NCI-H748 treated with DMSO at 0.1 percent for 48 hours (cell line): ENCODE measurements at regions not wholly inside any gene's neighbourhood (a gene's known extent, or its start where the extent isn't known, plus 50 kb on each side); places are given as distances from the start of the nearest gene placed in this dataset.
"Not testable (repeated sequence)": the region's sequence is repeated elsewhere in the genome, so short reads cannot be mapped to it uniquely, and the experiment has no call there.

ENCODE experiments used
- DNase-seq: peaks from one replicate; lab custom pipeline; 2025; lab: John Stamatoyannopoulos, UW

DNA sequence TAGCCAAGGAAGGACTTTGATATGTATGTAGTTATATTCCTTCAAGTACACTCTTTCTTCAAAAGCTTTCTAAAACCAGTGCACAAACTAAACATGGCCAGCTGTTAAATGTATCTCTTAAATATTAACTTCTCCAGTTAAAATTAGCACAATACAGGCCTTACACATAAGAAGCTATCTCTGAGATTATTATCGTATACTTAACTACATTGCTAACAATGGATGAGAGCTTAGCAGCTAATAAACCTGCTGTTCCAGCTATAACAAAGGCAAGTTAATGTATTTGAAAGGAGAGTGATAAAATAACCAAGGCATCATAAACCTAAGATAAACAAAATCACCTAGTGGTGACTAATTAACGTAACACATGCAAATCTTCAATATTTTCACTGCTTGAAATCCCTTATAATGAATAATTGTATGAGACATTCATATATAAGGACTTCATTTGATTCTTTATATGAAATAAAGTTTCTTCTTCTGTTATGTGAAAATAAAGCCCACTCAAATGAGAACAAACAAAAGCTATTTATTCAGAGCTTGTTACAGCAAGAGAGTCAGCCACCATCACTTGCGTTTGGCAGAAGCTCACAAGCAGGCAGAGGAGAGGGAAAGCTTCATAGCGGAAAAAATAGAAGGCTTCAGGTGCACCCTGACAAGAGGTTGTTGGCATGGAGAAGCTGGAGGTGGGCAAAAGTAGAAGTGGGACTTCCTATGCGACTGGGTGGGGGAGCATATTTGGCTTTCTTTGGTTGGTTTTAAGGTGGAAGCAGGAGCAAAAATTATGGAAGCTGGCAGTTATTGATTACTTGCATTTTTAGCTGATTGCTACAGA lies 274.1 kb upstream of the CHRM3 start:
- peak; percentile 78 for DNase-seq

DNA sequence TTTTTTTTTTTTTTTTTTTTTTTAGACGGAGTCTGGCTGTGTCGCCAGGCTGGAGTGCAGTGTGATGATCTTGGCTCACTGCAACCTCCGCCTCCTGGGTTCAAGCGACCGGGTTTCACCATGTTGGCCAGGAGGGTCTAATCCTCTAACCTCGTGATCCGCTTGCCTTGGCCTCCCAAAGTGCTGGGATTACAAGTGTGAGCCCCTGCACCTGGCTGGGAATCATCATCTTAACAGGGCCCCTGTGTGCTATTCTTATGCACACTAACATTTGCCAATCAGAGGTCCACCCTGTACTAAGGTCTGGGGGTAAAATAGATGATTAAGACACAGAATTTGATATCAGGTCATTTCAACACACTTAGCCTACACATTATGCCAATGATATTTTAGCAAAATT lies 278.7 kb upstream of the CHRM3 start:
- DNase-seq, result no peak

DNA sequence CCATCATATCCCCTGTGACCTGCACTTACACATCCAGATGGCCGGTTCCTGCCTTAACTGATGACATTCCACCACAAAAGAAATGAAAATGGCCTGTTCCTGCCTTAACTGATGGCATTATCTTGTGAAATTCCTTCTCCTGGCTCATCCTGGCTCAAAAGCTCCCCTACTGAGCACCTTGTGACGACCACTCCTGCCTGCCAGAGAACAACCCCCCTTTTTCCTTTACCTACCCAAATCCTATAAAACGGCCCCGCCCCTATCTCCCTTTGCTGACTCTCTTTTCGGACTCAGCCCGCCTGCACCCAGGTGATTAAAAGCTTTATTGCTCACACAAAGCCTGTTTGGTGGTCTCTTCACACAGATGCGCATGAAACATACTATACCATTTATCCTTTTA lies 279.7 kb upstream of the CHRM3 start:
- not testable (repeated sequence) for DNase-seq

DNA sequence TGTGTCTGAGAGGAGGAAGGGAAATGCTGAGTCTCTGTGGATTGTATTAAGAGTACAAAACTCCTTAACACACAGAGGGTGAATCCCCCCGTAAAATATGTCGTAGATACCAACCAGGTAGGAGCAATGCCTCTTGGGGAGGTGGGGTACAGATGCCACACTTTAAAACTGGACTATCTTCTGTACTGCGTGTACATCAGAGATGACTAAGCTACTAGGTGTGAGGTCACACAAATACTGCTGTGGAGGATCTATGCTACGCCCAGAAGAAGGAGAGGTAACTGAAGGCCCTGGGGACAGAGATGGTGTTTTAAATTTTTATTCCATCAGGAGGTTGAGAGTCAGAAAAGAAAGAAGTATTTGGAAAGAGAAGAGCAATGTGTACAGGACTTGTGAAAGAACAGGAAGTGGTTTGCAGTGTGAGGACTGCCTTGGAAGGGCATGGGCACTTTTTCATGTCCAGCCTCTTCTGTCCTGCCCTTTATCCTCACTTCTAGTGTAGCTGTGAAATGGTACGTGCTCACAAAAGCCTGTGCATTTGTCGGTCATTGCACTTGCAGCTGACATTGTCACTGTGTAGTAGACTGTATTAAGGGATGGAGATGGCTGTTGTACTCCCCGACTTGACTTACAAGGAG lies 287.8 kb upstream of the CHRM3 start:
- no peak for DNase-seq

DNA sequence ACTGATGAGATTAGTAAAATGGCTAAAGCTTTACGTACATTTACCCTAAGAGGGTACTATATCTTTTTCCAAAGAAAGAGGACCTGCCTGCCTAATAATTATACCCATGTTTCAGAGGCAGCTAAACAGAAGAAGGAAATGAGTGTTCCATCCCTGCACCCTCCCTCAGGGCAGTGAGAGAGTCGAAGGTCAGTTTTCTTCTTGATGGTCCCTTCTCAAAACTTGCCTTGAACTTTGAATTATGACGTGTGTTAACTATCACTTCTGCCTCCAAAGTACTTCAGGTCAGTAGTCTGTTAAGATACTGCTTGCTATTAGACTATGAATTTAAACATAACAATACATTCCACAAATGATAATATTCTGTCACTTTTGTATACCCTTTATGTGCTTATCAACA lies 294.8 kb upstream of the CHRM3 start:
- DNase-seq, result no peak

DNA sequence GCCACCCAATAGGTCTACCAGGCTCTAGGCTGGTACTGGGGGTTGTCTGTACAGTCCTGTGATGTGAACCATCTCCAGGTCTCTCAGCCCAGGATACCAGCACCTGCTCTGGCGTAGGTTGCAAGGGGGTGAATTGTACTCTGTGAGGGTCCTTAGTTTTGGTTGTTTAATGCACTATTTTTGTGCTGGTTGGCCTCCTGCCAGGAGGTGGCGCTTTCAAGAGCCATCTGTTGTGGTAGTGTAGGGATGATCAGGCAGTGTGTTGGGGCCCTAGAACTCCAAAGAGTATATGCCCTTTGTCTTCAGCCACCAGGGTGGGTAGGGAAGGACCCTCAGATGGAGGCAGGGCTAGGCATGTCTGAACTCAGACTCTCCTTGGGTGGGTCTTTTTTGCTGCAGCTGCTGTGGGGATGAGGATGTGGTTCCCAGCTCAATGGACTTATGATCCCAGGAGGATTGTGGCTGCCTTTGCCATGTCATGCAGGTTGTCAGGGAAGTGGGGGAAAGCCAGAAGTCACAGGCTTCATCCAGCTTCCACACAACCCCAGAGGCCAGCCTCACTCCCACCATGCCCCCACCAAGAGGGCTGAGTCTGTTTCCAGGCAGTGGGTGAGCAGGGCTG lies 301.8 kb upstream of the CHRM3 start:
- no peak for DNase-seq

DNA sequence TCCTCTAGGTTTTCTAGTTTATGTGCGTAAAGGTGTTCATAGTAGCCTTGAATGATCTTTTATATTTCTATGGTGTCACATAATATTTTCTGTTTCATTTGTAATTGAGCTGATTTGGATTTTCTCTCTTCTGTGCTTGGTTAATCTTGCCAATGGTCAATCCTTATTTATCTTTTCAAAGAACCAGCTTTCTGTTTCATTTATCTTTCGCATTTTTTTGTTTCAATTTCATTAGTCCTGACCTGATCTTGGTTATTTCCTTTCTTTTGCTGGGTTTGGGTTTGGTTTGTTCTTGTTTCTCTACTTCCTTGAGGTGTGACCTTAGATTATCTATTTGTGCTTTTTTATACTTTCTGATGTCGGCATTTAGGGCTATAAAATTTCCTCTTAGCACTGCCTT lies 304.4 kb upstream of the CHRM3 start:
- DNase-seq, result not testable (repeated sequence)

DNA sequence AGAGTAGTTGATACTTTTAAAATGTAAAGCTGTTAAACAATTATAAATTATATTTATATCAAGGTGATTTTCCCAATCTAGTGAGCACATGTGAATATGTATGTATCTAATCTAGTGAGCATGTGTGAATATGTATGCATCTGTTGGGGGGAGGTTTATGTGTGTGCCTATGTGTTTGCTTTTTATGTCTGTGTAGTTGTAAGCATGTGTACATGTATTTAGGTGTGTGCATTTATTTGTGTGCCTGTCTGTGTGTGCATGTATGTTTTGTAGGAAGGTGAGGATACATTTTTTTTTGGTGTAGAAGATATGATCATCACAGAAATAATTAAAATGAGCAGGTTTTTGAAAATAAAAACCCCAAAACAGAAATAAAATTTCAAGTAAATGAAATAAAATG lies 318.9 kb upstream of the CHRM3 start:
- DNase-seq, result no peak

DNA sequence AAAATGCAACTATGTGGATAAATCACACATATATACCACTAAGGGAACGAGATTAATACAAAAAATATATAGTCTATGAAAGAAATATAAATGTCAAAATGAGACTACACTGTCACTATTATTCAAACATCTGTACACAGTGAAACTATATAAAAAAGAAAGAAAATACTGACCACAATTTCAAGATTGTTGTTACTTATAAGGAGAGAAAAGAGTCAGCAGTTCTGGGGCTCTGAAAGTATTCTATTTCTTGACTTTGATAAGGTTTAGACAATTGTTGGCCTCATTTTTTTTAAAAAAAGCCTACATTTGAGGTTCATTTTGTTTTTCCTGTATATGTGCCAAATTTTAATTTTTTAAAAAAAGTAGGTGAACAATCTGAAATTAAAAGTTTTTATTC lies 319.3 kb upstream of the CHRM3 start:
- DNase-seq, result no peak

DNA sequence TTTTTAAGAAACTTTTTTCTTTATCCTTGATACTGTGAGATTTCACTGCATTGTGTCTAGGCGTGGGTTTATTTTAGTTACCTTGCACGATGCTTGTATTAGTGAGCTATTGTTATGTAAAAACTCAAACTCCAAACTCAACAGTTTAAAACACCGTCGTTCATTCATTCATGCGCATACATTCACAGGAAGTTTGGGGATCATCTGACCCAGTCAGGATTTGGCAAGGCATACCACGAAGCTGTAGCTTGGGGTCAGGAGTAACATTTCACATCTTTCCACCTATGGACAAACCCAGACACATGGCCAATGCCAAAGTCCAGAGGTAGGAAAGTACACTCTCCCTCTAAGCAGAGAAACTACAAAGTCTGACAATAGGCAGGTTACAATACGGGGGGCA lies 324.6 kb upstream of the CHRM3 start:
- DNase-seq, result no peak

DNA sequence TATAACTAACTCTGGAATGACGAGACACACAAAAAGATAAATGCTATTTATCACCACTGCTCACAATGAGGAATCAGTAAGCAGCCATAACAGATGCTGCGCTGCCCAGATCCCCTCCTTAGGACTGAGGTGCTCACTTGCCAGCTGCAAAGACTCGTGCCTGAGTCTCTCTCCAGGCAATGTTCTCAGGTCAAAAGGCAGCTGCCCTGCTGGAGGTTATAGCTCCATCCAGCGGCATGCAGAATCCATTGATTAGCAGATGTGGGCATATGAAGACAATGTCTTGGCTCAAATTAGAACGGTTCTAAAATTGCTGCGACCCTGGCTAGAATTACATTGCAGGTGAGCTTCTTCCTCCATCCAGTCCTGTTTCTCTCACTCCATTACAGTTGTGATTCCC lies 328.2 kb upstream of the CHRM3 start:
- DNase-seq, result no peak

DNA sequence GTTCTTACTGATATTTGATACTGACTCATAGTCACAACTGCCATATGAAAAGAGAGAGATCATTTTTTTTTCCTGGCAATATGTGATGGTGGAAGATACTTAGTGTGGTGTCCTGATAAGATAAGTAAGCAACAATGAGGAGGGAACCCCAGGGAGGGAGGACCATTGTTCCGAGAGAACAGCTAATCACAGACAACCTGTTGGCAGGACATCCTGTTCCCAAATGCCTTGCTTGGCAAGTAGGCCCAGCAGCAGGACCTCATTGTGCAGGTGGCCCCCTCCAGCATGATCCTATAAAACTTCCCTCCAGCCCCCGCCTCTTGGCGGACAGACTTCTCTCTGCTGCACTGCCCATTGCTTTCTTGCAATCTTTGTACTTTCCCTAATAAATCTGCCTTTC lies 329.4 kb upstream of the CHRM3 start:
- no peak for DNase-seq

DNA sequence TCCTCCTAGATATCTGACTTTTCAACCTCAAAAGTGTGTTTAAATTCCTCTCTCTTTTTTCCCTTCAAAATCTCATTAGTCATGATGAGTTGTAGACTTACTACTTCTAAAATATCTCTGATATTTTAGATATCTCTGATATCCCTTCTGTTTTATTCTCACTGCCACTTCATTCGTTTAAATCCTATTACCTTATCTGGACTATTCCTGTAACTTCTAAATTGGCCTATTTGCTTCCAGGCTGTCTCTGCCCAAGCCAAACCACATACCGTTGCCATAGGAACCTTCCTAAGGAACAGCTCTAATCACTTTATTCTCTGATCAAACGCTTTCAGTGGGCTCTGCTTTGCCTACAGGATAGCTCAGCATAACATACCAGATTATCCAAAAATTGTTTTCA lies 333.1 kb upstream of the CHRM3 start:
- no peak for DNase-seq

DNA sequence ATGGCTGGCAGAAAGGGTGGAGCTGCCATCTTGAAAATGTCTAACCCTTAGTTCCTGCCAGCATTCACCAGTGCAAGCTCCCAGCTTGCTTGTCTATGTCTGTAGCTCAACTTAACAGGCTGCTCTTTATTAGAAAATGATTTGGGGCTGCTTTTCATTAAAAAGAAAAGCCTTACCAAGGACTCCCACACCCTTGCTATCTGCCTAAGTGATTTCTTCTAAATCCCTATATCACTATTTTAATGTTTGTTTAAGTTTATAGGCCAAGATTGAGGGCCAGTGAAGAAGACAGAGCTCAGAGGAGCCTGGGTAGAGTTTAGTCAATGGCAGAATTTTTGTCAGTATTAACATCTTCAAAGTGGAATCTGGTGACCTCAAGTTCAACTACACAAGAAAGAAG lies 336.8 kb upstream of the CHRM3 start:
- DNase-seq, result no peak

DNA sequence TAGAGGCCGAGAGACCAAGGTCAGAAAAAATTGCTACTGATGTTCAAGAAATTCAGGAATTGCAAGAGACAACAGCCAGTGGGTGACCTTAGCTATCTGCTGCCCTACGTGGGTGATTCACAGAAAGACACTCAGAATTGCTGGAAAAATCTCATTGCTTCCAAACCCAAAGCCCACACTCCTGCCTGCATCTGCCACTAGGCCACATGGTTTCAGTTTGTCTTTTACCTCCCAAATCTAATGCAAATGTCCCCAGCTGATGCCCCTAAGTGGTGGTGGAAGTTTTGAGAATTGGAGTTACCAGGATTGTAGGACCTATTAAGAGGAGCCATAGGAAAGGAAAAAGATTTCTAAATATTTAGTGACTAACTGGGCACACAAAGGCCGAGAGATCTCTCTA lies 341.5 kb upstream of the CHRM3 start:
- DNase-seq, result no peak

DNA sequence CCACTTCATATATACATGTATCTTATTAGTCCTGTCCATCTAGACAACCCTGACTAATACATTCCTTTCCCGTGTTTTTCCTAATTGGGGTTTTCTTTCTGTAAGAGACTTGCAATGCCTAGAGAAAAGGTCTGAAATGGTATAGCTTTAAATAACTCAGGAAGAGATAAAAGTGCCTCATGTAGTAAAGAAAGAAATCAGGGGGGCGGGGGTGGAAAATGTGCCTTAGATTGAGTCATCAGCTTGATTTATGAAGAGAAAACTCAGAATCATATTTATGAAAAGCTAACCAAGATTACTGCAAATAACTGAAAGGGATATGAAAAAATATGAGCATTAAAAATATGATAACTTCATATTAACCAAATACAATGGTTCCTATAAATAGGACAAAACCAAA lies 345.8 kb upstream of the CHRM3 start:
- no peak for DNase-seq

DNA sequence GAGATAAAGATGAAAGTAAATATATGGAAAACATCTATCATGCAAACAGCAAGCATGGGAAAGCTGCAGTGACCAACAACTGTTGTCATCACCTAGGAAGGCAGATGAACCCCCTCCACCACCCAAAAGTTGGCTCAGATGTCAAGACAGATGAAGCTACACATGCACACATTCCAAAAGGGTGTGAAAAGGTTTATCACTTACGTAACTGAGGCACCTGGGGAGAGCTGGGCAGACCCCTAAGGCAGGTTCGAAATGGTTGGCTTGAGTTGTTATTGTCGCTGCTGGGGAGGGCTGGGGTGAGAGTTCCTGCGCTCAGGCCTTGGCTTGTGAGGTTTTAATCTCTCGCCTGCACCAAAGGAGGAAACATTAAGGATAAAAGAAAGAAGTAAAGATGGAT lies 355.1 kb upstream of the CHRM3 start:
- no peak for DNase-seq

DNA sequence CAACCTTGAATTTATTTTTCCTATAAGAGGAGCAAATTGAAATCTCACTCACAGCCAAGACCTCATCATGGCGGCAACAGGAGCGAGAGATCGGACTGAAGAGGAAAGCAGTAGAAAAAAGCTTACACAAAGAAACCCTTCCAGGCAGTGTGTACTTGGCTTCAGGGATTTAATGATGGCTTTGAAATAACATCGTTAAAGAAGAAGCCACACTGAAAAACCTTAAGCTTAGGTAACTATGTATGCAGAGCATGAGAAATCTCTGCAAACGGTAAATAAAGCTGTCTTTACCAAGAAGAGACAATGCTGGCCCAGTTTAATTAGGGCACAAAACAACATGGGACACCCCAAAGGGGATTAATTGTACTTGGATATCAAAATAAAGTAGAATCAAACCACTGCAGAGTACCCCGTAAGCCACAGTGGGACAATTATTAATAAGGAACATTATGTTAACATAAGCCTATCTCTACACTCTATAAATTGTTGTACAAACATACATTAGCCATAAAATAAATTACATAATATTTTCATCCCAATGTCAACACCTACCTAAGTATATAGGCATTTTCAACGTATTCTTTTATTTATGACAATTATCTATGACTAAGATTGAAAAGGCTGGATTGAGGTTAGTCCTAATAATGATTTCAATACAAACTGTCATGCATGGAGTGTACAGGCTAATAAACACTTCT lies 360.2 kb upstream of the CHRM3 start:
- no peak for DNase-seq

DNA sequence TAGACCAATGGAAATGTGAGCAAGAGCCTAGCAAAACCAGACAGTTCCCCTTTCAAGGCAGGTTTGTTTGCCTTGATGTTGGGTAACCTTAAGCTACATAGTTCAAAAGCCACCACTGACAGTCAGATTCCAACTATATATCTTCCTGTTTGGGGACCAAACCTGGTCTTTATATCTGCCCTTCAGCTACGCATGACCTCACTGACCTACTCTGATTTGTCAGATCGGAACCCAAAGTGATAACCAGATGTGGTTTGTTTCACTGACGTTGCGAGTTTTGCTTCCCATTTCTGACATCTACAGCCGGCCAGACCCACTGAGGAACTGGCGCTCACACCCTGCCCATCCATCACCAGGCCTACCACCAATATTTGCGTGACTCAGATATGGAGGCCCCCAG lies 361.1 kb upstream of the CHRM3 start:
- no peak for DNase-seq

DNA sequence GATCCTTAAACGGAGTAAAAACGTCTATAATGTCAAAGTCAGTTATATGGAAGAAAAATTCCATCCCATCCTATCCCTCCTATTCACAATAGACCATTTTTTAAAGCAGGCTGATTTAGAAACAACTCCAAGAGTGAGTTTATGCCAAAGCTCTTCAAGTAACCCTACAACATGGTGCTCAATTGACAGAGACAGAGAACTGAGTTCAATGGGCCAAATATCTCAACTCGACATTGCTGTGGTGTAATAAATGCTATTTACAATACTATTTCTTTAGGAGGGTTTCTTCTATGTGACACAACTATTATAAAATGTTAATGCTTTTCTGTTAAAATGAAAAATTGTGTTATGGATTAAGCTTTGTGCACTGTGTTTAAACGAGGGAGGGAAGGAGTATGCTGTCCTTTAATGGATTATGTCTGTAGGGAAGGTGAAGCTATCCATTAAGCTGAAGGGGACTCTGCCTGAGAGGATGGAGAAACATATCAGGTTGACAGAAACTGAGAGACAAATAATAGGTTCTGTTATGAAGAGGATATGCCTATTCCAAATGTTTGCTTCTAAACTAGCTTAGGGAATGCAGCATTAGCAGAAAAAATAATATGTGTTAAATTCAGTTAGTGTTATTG lies 362.5 kb upstream of the CHRM3 start:
- no peak for DNase-seq

DNA sequence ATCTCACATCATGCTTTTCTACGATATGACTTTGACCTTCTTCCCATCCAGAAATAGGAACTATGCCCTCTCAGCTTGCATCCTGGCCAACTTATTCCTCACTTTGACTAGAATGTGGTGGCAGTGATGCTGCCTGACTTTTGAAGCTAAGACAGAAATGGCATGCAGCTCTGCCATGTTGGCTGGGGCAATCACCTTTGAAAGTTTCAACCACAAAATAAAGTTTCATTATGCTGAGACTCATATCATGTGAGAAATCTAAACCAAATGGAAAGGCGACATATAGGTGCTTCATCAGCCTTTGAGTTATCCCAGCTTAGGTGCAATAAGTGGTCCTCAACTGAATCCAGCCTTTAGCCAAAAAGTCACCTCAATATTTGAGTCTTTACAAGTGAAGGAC lies 370.0 kb upstream of the CHRM3 start:
- DNase-seq, result no peak

DNA sequence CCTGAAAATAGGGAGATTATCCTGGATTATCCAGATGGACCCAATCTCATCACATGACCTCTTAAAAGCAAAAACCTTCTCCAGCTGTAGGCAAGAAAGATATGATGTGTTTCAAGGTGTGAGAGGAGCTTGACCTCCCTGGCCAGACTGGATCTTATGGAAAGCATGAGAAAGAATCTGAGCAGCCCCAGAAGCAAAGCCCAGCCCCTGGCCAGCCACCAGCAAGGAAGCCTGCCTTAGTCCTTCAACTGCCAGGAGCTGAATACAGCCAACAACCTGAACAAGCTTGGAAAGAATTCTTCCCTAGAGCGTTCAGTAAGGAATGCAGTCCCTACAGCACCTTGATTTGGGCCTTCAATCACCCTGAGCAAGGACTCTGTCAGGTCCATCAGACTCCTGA lies 375.0 kb upstream of the CHRM3 start:
- no peak for DNase-seq
